ENCODE measurements at regions not wholly inside any gene's neighbourhood (a gene's known extent, or its start where the extent isn't known, plus 50 kb on each side); places are given as distances from the start of the nearest gene placed in this dataset.
"Not testable (repeated sequence)": the region's sequence is repeated elsewhere in the genome, so short reads cannot be mapped to it uniquely, and the experiment has no call there.

GRCh38 chr4:126647756-126648397 is 984.9 kb upstream of the INTU start:
- TF ChIP-seq PAX5 (IDR thresholded peaks at IDR 0.05; ENCODE audit: insufficient read depth, low read length, severe bottlenecking) (no peak), POLR2AphosphoS5 (IDR thresholded peaks at IDR 0.05; ENCODE audit: low read depth, low read length) (no peak), SPI1 (IDR thresholded peaks at IDR 0.05; ENCODE audit: low read depth, low read length) (no peak), TAF1 (IDR thresholded peaks at IDR 0.05; ENCODE audit: low read depth, low read length) (no peak), POU2F2 (IDR thresholded peaks at IDR 0.05; ENCODE audit: low read depth, low read length) (no peak), POLR2A (IDR thresholded peaks at IDR 0.05; ENCODE audit: low read depth, low read length) (no peak)
- no peak for DNase-seq (ENCODE audit: insufficient read length, low spot score)
- no peak for FAIRE-seq

DNA sequence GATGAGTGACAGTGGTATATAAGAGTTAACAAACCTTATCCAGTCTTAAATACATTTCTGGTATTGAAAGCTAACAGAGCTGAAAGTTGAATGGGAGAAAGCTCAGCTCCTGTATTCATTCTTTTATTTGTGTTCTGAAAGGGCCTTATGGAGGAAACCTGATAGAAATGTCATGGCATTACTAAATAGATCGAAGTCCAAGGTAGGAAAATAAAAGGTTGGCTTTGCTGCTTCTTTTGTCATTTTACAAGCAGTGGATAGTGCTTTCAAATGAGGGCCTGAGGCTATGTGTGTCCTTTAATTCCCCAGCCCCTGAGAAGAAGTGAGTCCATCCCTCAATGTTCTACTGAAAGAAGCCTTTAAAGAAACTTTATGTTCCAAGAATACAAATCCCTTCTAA is 974.3 kb upstream of the INTU start:
- DNase-seq (ENCODE audit: insufficient read length, low spot score) (no peak), FAIRE-seq (no peak)
- TF ChIP-seq POLR2A (IDR thresholded peaks at IDR 0.05; ENCODE audit: low read depth, low read length) = no peak
- no peak for TF ChIP-seq PAX5 (IDR thresholded peaks at IDR 0.05; ENCODE audit: insufficient read depth, low read length, severe bottlenecking)
- TF ChIP-seq POLR2AphosphoS5 (IDR thresholded peaks at IDR 0.05; ENCODE audit: low read depth, low read length) = no peak
- TF ChIP-seq TAF1 (IDR thresholded peaks at IDR 0.05; ENCODE audit: low read depth, low read length) = no peak
- TF ChIP-seq POU2F2 (IDR thresholded peaks at IDR 0.05; ENCODE audit: low read depth, low read length) = no peak
- TF ChIP-seq SPI1 (IDR thresholded peaks at IDR 0.05; ENCODE audit: low read depth, low read length) = no peak

DNA sequence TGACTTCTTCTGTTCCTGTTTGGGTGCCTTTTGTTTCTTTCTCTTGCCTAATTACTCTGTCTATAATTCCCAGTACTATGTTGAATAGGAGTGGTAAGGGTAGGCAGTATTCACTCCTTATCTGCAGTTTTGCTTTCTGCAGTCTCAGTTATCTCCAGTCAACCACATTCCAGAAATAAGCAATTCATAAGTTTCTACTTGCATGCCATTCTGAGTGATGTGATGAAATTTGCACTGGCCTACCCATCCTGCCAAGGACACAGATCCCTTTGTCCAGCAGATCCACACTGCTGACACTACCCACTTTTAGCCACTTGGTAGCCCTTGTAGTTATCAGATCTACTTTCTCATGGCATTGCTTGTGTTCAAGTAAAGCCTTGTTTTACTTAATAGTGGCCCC is 971.6 kb upstream of the INTU start:
- FAIRE-seq (no peak), DNase-seq (ENCODE audit: insufficient read length, low spot score) (no peak)
- TF ChIP-seq POLR2A (IDR thresholded peaks at IDR 0.05; ENCODE audit: low read depth, low read length) = no peak
- TF ChIP-seq POLR2AphosphoS5 (IDR thresholded peaks at IDR 0.05; ENCODE audit: low read depth, low read length) = no peak
- TF ChIP-seq TAF1 (IDR thresholded peaks at IDR 0.05; ENCODE audit: low read depth, low read length) = no peak
- no peak for TF ChIP-seq PAX5 (IDR thresholded peaks at IDR 0.05; ENCODE audit: insufficient read depth, low read length, severe bottlenecking)
- no peak for TF ChIP-seq POU2F2 (IDR thresholded peaks at IDR 0.05; ENCODE audit: low read depth, low read length)
- no peak for TF ChIP-seq SPI1 (IDR thresholded peaks at IDR 0.05; ENCODE audit: low read depth, low read length)

DNA sequence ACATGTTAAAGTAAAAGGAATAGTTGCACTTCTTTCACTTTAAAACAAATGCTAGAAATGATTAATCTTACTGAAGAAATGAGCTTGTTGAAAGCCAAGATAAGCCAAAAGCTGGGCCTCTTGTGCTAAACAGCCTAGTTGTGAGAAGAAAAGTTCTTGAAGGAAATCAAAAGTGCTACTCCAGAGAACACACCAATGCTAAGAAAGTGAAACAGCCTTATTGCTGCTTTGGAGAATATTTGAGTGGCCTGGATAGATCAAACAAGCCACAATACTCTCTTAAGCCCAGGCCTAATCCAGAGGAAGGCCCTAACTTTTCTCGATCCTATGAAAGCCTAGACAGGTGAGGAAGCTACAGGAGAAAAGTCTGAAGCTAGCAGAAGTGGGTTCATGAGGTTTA is 967.9 kb upstream of the INTU start:
- no peak for FAIRE-seq
- no peak for TF ChIP-seq POLR2AphosphoS5 (IDR thresholded peaks at IDR 0.05; ENCODE audit: low read depth, low read length)
- no peak for TF ChIP-seq SPI1 (IDR thresholded peaks at IDR 0.05; ENCODE audit: low read depth, low read length)
- no peak for TF ChIP-seq TAF1 (IDR thresholded peaks at IDR 0.05; ENCODE audit: low read depth, low read length)
- TF ChIP-seq POLR2A (IDR thresholded peaks at IDR 0.05; ENCODE audit: low read depth, low read length) = no peak
- TF ChIP-seq PAX5 (IDR thresholded peaks at IDR 0.05; ENCODE audit: insufficient read depth, low read length, severe bottlenecking) = no peak
- TF ChIP-seq POU2F2 (IDR thresholded peaks at IDR 0.05; ENCODE audit: low read depth, low read length) = no peak
- DNase-seq (ENCODE audit: insufficient read length, low spot score) = no peak

DNA sequence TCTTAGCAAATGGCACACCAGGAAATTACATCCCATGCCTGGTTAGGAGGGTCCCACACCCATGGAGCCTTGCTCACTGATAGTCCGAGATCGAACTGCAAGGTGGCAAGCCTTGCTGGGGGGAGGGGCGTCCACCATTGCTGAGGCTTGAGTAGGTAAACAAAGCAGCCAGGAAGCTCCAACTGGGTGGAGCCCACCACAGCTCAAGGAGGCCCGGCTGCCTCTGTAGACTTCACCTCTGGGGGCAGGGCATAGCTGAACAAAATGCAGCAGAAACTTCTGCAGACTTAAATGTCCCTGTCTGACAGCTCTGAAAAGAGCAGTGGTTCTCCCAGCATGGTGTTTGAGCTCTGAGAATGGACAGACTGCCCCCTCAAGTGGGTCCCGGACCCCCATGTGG is 962.7 kb upstream of the INTU start:
- DNase-seq (ENCODE audit: insufficient read length, low spot score); FAIRE-seq: not testable (repeated sequence)

- TF ChIP-seq POU2F2 (IDR thresholded peaks at IDR 0.05; ENCODE audit: low read depth, low read length) = no peak
- TF ChIP-seq SPI1 (IDR thresholded peaks at IDR 0.05; ENCODE audit: low read depth, low read length) = no peak
- no peak for TF ChIP-seq PAX5 (IDR thresholded peaks at IDR 0.05; ENCODE audit: insufficient read depth, low read length, severe bottlenecking)
- no peak for TF ChIP-seq TAF1 (IDR thresholded peaks at IDR 0.05; ENCODE audit: low read depth, low read length)
- DNase-seq (ENCODE audit: insufficient read length, low spot score) (no peak), FAIRE-seq (no peak)
These were observed 954.1 kb upstream of the INTU start for GRCh38 chr4:126678618-126679017.

DNA sequence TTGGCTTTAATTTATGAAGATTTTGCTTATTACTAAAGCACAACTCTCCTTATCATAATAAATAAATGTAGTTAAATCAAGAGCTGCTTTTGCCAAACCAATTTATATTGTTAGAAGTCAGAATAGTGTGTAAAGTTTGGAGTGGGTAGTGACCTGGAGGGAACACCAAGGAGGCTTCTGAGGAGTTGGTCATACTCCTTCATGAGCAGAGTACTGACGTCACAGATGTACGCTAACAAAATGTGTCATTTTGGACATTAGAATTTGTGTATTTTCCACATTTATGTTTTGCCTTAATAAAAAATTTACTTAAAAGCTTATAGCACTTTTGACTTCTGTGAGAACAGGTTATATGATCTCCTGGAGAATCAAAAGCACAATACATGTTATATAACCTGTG is 953.5 kb upstream of the INTU start:
- DNase-seq (ENCODE audit: insufficient read length, low spot score) (no peak), FAIRE-seq (no peak)
- TF ChIP-seq POLR2A (IDR thresholded peaks at IDR 0.05; ENCODE audit: low read depth, low read length) = no peak
- TF ChIP-seq POU2F2 (IDR thresholded peaks at IDR 0.05; ENCODE audit: low read depth, low read length) = no peak
- no peak for TF ChIP-seq TAF1 (IDR thresholded peaks at IDR 0.05; ENCODE audit: low read depth, low read length)
- TF ChIP-seq PAX5 (IDR thresholded peaks at IDR 0.05; ENCODE audit: insufficient read depth, low read length, severe bottlenecking) = no peak
- TF ChIP-seq POLR2AphosphoS5 (IDR thresholded peaks at IDR 0.05; ENCODE audit: low read depth, low read length) = no peak
- no peak for TF ChIP-seq SPI1 (IDR thresholded peaks at IDR 0.05; ENCODE audit: low read depth, low read length)

DNA sequence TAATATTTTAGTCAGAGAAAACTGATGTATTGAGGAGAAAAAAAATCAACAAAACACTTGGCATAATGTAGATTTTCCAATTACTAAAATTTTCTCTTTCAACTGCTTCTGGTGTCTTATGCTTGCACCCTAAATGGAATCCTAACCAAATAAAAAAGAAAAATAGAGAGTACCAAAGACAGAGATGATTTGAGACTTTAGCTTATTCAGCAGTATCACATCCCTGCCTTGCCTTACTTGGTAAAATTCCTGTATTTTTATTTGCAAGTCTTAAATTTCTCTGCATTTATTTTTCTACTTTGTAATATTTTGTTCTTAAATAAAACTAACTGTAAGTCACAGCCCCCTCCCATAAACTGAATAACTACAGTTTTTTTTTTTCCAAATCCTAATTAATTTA is 950.5 kb upstream of the INTU start:
- DNase-seq (ENCODE audit: insufficient read length, low spot score) = no peak
- TF ChIP-seq PAX5 (IDR thresholded peaks at IDR 0.05; ENCODE audit: insufficient read depth, low read length, severe bottlenecking) = no peak
- TF ChIP-seq POLR2A (IDR thresholded peaks at IDR 0.05; ENCODE audit: low read depth, low read length) = no peak
- no peak for TF ChIP-seq POLR2AphosphoS5 (IDR thresholded peaks at IDR 0.05; ENCODE audit: low read depth, low read length)
- TF ChIP-seq SPI1 (IDR thresholded peaks at IDR 0.05; ENCODE audit: low read depth, low read length) = no peak
- TF ChIP-seq TAF1 (IDR thresholded peaks at IDR 0.05; ENCODE audit: low read depth, low read length) = no peak
- TF ChIP-seq POU2F2 (IDR thresholded peaks at IDR 0.05; ENCODE audit: low read depth, low read length) = no peak
- no peak for FAIRE-seq

DNA sequence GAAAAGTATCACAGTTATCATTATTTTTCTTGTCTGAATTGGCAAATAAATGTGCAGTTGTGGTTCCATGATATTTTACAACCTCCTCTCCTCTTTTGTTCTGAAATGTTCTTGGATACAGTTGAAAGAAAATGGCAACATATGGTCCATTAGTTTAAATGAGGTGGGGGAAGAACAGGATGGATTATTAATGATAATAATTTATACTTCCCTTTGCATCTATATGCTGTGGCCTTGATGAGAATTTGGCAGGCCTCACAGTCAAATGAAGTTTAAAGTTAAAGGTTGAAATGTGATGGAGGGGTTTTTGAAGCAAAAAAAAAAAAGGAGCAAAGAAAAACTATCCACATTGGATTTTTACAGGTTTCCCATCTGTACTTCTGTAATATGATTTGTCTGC is 946.3 kb upstream of the INTU start:
- no peak for TF ChIP-seq SPI1 (IDR thresholded peaks at IDR 0.05; ENCODE audit: low read depth, low read length)
- no peak for TF ChIP-seq POU2F2 (IDR thresholded peaks at IDR 0.05; ENCODE audit: low read depth, low read length)
- no peak for TF ChIP-seq TAF1 (IDR thresholded peaks at IDR 0.05; ENCODE audit: low read depth, low read length)
- no peak for TF ChIP-seq POLR2AphosphoS5 (IDR thresholded peaks at IDR 0.05; ENCODE audit: low read depth, low read length)
- TF ChIP-seq POLR2A (IDR thresholded peaks at IDR 0.05; ENCODE audit: low read depth, low read length) = no peak
- TF ChIP-seq PAX5 (IDR thresholded peaks at IDR 0.05; ENCODE audit: insufficient read depth, low read length, severe bottlenecking) = no peak
- DNase-seq (ENCODE audit: insufficient read length, low spot score) (no peak), FAIRE-seq (no peak)

DNA sequence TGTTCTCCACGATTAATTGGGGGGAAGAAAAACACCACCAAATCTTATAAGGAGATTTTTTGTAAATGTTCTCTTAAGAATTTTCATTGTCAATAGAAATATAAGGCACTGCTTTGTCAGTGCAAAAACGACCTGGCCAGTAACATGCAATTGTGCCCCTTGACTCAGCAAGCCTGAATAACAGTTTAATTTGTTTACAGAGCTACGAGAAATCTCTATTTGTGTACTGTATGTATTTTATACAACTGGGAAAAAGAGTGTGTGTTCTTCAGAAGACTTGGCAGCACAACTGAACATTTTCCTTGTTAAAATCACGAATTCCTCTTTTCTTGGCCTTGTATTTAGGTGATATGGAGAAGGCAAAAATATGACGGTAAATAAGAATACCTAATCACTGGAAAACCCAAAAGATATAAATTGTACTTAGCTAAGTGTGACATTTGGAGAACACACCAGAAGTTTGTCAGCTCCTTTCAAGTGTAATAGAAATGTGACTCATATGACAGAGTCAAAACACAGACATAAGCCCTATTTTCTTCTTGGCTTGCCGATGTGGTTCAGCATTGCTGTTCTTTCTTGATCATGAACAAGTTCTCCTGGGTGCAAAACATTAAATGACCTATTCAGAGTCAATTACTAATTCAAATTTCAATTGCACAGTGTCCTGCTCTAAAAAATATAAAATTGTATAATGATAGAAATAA is 945.0 kb upstream of the INTU start:
- no peak for DNase-seq (ENCODE audit: insufficient read length, low spot score)
- TF ChIP-seq SPI1 (IDR thresholded peaks at IDR 0.05; ENCODE audit: low read depth, low read length) = no peak
- TF ChIP-seq TAF1 (IDR thresholded peaks at IDR 0.05; ENCODE audit: low read depth, low read length) = no peak
- TF ChIP-seq POU2F2 (IDR thresholded peaks at IDR 0.05; ENCODE audit: low read depth, low read length) = no peak
- TF ChIP-seq POLR2AphosphoS5 (IDR thresholded peaks at IDR 0.05; ENCODE audit: low read depth, low read length) = no peak
- no peak for TF ChIP-seq PAX5 (IDR thresholded peaks at IDR 0.05; ENCODE audit: insufficient read depth, low read length, severe bottlenecking)
- TF ChIP-seq POLR2A (IDR thresholded peaks at IDR 0.05; ENCODE audit: low read depth, low read length) = no peak
- FAIRE-seq = no peak
